ENCODE measurements at regions not wholly inside any gene's neighbourhood (a gene's known extent, or its start where the extent isn't known, plus 50 kb on each side); places are given as distances from the start of the nearest gene placed in this dataset.

- Histone ChIP-seq H3K27ac (ENCODE audit: extremely low read depth, low read depth, low read length) (no peak overlapping the region), H3K4me2 (ENCODE audit: insufficient read depth, low read length) (no peak overlapping the region), H3K9ac (ENCODE audit: insufficient read depth in 1 of 2, low read depth in 2 of 2, low read length in 2 of 2) (no peak overlapping the region), H3K4me1 (replicated peaks in 1 of 2; ENCODE audit: control insufficient read depth in 2 of 2, insufficient read depth in 2 of 2, low read length in 2 of 2) (no peaks in the 10 kb centered on the region), H3K9me3 (replicated peaks; ENCODE audit: control insufficient read depth, insufficient read depth, low read depth, low read length) (no peaks in the 10 kb centered on the region; the same call in 1 of the 2 replicates), H3K79me2 (ENCODE audit: control insufficient read depth, insufficient read depth, low read length) (no peaks in the 10 kb centered on the region), H3K4me3 (no peak overlapping the region), H4K20me1 (replicated peaks; ENCODE audit: control insufficient read depth, insufficient read depth, low read length) (no peaks in the 10 kb centered on the region), H3K9me1 (ENCODE audit: control insufficient read depth, insufficient read depth, low read length) (no peaks in the 10 kb centered on the region), H2AFZ (ENCODE audit: low read depth, low read length) (no peak overlapping the region), H3K36me3 (ENCODE audit: control insufficient read depth, insufficient read depth, low read length) (no peaks in the 10 kb centered on the region), H3K27me3 (ENCODE audit: control insufficient read depth in 2 of 2, insufficient read depth in 2 of 2, low read length in 2 of 2) (no peaks in the 10 kb centered on the region)
- POLR2A ChIA-PET: no interaction called here
- CTCF ChIA-PET (ENCODE audit: low intra/inter-chr PET ratio): no interaction called here
- TF ChIP-seq SMAD4 (CRISPR knock-in tag; conservative IDR thresholded peaks at IDR 0.05) (no peak), E2F4 (CRISPR knock-in tag; IDR thresholded peaks at IDR 0.05; ENCODE audit: low read depth) (no peak), LEF1 (IDR thresholded peaks at IDR 0.05) (no peak), NRF1 (conservative IDR thresholded peaks at IDR 0.05 in 1 of 2, IDR thresholded peaks at IDR 0.05 in 1 of 2) (no peak), GATAD2A (IDR thresholded peaks at IDR 0.05) (no peak), COPS2 (conservative IDR thresholded peaks at IDR 0.05) (no peak), ZNF445 (CRISPR knock-in tag; IDR thresholded peaks at IDR 0.05; ENCODE audit: low read depth) (no peak), ZNF76 (CRISPR knock-in tag; IDR thresholded peaks at IDR 0.05; ENCODE audit: borderline replicate concordance) (no peak), MLX (CRISPR knock-in tag; conservative IDR thresholded peaks at IDR 0.05) (no peak)
- ATAC-seq: no peak
- 0% methylated on average over 4 of the region's 4 CpGs for WGBS (ENCODE audit: insufficient coverage, low coverage, missing lambda C conversion rate)
- BruUV-seq (replicated peaks): no TSS peak
- in situ Hi-C loops (cut with MboI): no loop called here
- DNase-seq (ENCODE audit: extremely low read depth in 1 of 4, low spot score in 3 of 4): no peak
- intact Hi-C loops (cut with micrococcal nuclease): no loop called here
- no peak for FAIRE-seq
These were observed 368.4 kb upstream of the MTNR1B start for GRCh38 chr11:92601048-92601447.

All from K562 (cell line).